Mammary epithelial cell (primary cell): ENCODE measurements at regions not wholly inside any gene's neighbourhood (a gene's known extent, or its start where the extent isn't known, plus 50 kb on each side); places are given as distances from the start of the nearest gene placed in this dataset.

Experiments
- CTCF ChIP-seq, 2 donors: IDR thresholded peaks in 1 of 2; conservative IDR thresholded peaks in 1 of 2; 2 replicates each; pipeline ENCODE4 v1.5.1; 2011 to 2012; ENCODE audit warnings: inconsistent platforms in 2 of 2, low read length in 2 of 2, mild to moderate bottlenecking in 2 of 2, control low read depth in 1 of 2, low read depth in 1 of 2; ENCODE audit not compliant: insufficient read depth in 1 of 2; ENCODE audit errors: extremely low read depth in 1 of 2
- EZH2 ChIP-seq: IDR thresholded peaks from 2 replicates; pipeline ENCODE4 v1.6.1; 2012; ENCODE audit warnings: low read length, inconsistent platforms, borderline replicate concordance

- TF ChIP-seq CTCF (conservative IDR thresholded peaks at IDR 0.05 in 1 of 2, IDR thresholded peaks at IDR 0.05 in 1 of 2; ENCODE audit: extremely low read depth in 1 of 2, insufficient read depth in 1 of 2, low read depth in 1 of 2, low read length in 2 of 2) (no peak), EZH2 (no peak)
These were observed 247.4 kb downstream of the PTBP2 start for GRCh38 chr1:96968983-96969382.
